ENCODE measurements at regions not wholly inside any gene's neighbourhood (a gene's known extent, or its start where the extent isn't known, plus 50 kb on each side); places are given as distances from the start of the nearest gene placed in this dataset.

DNA sequence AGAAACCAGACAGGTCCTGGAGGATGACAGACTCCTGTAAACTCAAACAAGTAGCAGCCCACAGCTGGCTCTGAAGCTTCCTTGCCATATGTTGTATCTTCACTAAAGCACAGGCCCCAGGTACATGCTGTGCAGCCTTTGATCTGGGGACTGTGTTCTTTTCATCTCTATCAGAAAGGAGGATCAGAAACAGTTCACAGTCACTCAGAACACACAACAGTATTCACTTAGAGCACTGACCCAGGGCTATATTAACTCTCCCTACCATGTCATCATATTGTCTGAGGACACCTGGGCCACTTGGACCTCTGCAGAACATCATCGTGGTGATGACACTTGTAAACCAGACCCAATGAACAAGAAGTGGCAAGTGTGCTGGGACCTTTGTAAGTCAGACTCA, 222.0 kb downstream of the SETD4 start:
- TF ChIP-seq CTCF (IDR thresholded peaks at IDR 0.05) (no peak), POLR2A (IDR thresholded peaks at IDR 0.05) (no peak)

All from heart left ventricle (tissue), 13 donors.